ENCODE measurements at regions not wholly inside any gene's neighbourhood (a gene's known extent, or its start where the extent isn't known, plus 50 kb on each side); places are given as distances from the start of the nearest gene placed in this dataset.

- intact Hi-C loops (cut with micrococcal nuclease; ENCODE audit: unreplicated experiment): no loop called here
- Mint-ChIP-seq H3K27ac (ENCODE audit: unreplicated experiment) (no peak overlapping the region), H3K4me1 (ENCODE audit: low read depth, unreplicated experiment) (no peaks in the 10 kb centered on the region), H3K4me3 (ENCODE audit: low read depth, unreplicated experiment) (no peak overlapping the region), H3K36me3 (ENCODE audit: insufficient read depth, unreplicated experiment) (no peaks in the 10 kb centered on the region), H3K27me3 (ENCODE audit: unreplicated experiment) (no peaks in the 10 kb centered on the region), H3K9me3 (ENCODE audit: low read depth, unreplicated experiment) (no peaks in the 10 kb centered on the region)
- no peak for TF ChIP-seq CTCF (IDR thresholded peaks at IDR 0.05; ENCODE audit: unreplicated experiment)
- CTCF ChIA-PET: no interaction called here
- no peak for DNase-seq
- BruUV-seq (replicated peaks): no TSS peak
Observed at GRCh38 chrX:39805825-39806224, 291.9 kb downstream of the BCOR start.

- intact Hi-C loops (cut with micrococcal nuclease; ENCODE audit: unreplicated experiment): no loop called here
- H3K4me3 Mint-ChIP-seq (ENCODE audit: low read depth, unreplicated experiment): no peak overlapping the region
- CTCF ChIA-PET: no interaction called here
- peaks cover under 1% of the 10 kb centered on the region for H3K4me1 Mint-ChIP-seq (ENCODE audit: low read depth, unreplicated experiment)
- peaks cover 1% of the 10 kb centered on the region for H3K36me3 Mint-ChIP-seq (ENCODE audit: insufficient read depth, unreplicated experiment)
- BruUV-seq (replicated peaks): no TSS peak
- no peaks in the 10 kb centered on the region for H3K27me3 Mint-ChIP-seq (ENCODE audit: unreplicated experiment)
- no peaks in the 10 kb centered on the region for H3K9me3 Mint-ChIP-seq (ENCODE audit: low read depth, unreplicated experiment)
- DNase-seq: no peak
- TF ChIP-seq CTCF (IDR thresholded peaks at IDR 0.05; ENCODE audit: unreplicated experiment): no peak
- H3K27ac Mint-ChIP-seq (ENCODE audit: unreplicated experiment): no peak overlapping the region
Observed at GRCh38 chrX:39808471-39808917, 289.3 kb downstream of the BCOR start.

GRCh38 chrX:39809331-39809730, 288.4 kb downstream of the BCOR start:
- no peak overlapping the region for H3K4me3 Mint-ChIP-seq (ENCODE audit: low read depth, unreplicated experiment)
- no peak for TF ChIP-seq CTCF (IDR thresholded peaks at IDR 0.05; ENCODE audit: unreplicated experiment)
- H3K4me1 Mint-ChIP-seq (ENCODE audit: low read depth, unreplicated experiment): peaks cover 9% of the 10 kb centered on the region
- no peaks in the 10 kb centered on the region for H3K27me3 Mint-ChIP-seq (ENCODE audit: unreplicated experiment)
- peaks cover 6% of the 10 kb centered on the region for H3K36me3 Mint-ChIP-seq (ENCODE audit: insufficient read depth, unreplicated experiment)
- no peak for DNase-seq
- no peaks in the 10 kb centered on the region for H3K9me3 Mint-ChIP-seq (ENCODE audit: low read depth, unreplicated experiment)
- no TSS peak for BruUV-seq (replicated peaks)
- CTCF ChIA-PET: interaction anchor here (0.7 kb wide), 1 partner anchor 13 kb away, joined by 7 read pairs; no protein-coding TSS in a partner anchor
- intact Hi-C loops (cut with micrococcal nuclease; ENCODE audit: unreplicated experiment): no loop called here
- H3K27ac Mint-ChIP-seq (ENCODE audit: unreplicated experiment): no peak overlapping the region

DNA sequence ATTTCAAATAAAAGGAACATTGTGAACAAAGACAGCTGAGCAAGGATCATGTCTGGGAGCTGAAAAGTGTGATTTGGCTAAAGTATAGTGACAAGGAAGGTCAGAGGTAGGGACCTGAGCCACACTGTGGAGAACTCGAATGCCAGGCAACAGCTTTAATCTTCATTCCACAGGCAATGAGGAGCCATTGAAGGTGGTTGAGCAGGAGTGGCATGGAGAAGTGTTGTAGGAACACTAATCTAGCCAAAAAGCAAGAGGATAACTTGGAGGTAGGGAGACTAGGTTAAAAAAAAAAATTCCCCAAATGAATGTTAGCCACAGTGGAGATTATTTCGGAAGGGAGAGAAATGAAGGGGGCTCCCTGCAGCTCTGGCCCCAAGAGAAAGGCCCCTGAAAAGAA, 286.9 kb downstream of the BCOR start:
- no TSS peak for BruUV-seq (replicated peaks)
- peaks cover 6% of the 10 kb centered on the region for H3K36me3 Mint-ChIP-seq (ENCODE audit: insufficient read depth, unreplicated experiment)
- no peak overlapping the region for H3K4me3 Mint-ChIP-seq (ENCODE audit: low read depth, unreplicated experiment)
- no peaks in the 10 kb centered on the region for H3K9me3 Mint-ChIP-seq (ENCODE audit: low read depth, unreplicated experiment)
- H3K27me3 Mint-ChIP-seq (ENCODE audit: unreplicated experiment): no peaks in the 10 kb centered on the region
- H3K4me1 Mint-ChIP-seq (ENCODE audit: low read depth, unreplicated experiment): peaks cover 11% of the 10 kb centered on the region
- no peak for DNase-seq
- CTCF ChIA-PET: no interaction called here
- H3K27ac Mint-ChIP-seq (ENCODE audit: unreplicated experiment): no peak overlapping the region
- no peak for TF ChIP-seq CTCF (IDR thresholded peaks at IDR 0.05; ENCODE audit: unreplicated experiment)
- intact Hi-C loops (cut with micrococcal nuclease; ENCODE audit: unreplicated experiment): loop anchor here (5.0 to 10.0 kb wide), 4 partner anchors 79 to 364 kb away; partner anchors contain the start of gene BCOR

All from Calu3 (cell line).